ENCODE measurements at regions not wholly inside any gene's neighbourhood (a gene's known extent, or its start where the extent isn't known, plus 50 kb on each side); places are given as distances from the start of the nearest gene placed in this dataset.

DNA sequence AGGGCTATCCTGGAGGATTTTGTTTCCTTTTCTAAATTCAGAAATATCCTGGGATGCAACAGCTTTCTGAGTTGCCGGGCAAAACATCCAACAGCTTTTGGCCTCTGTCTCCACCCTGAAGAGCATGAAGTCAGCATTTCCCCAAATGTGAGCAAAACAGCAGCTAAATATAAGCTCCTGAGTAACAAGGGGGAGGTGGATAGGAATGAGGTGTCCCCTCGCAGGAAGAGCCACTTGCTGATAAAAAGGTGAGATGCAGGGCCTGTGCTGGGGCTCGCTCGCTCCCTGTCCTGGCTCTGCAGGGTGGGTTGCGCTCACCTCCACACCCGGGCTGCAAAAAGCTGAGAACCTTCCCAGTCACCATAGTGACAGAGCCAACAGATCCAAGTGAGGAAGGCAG, 264.3 kb downstream of the ZEB1 start:
- no peak for DNase-seq (ENCODE audit: low spot score)

DNA sequence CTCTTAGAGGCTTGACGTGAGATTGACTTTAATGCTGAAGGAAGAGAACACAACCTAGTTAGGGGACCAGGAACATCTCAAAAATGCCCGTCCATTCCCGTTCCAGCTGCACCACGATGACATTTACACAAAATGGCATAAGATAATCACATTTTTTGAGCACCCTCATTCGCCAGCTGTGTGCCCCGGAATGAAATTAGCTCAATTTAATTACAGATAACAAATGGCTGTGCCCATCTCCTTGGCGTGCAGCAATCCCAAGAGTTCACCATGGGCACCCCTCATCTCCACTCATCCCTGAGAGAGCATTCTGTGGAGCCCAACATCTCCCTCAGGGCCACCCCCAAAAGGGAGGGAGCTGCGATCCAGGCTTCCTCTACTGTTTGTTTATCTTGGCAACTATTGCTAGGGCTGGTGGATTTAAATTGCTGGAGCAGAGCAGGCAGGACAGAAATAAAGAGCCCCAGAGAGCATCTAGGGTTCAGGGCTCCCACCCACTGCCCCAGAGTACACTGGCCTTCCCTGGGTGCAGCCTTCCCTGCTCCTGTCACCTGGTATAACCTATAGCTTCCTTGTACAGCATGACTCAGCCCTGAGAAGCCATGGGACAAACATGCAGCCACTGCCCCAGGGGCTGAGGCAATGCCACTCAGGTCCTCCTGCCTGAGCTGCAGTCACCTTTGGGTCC, 263.5 kb downstream of the ZEB1 start:
- peak; percentile 54 for DNase-seq (ENCODE audit: low spot score)

DNA sequence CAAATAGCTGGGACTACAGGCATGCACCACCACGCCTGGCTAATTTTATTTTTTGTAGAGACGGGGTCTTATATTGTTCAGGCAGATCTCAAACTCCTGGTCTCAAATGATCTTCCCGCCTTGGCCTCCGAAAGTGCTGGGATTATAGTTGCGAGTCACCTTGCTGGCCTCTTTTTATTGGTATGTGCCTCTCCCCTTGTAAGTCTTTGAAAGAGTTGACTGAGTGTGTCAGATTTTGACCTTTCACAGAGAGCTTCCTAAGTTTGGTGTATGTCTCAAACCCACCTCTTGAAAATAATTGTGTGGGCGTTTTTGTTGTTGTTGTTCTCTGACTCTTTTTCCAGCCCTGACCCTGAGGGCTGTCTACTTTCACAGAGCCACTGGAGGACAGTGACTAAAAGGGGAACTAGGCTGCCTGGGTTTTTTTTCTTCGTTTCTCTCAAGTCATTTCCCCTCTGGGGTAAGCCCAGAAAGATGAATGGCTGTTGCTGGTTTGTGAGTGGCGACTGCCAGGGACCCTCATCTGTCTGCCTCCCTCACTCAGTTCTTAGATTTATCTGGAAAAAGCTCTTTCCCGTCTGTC, 262.8 kb downstream of the ZEB1 start:
- no peak for DNase-seq (ENCODE audit: low spot score)

DNA sequence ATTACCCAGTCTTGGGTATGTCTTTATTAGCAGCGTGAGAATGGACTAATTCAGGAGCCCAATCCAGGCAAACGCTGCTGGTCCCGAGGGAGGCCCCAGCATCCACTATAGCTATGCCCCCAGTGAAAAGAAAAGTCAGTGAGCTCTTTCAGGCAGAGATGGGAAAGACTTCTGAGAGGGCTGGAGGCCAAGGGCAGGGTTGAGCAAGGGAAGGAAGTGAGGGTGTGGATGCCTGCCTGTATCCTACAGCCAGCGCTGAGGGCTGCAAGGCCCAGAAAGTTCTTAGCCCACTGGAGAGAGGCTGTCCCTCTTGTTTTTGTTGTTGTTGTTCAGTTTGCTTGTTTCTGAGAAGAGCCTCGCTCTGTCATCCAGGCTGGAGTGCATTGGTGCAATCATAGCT, 261.6 kb downstream of the ZEB1 start:
- no peak for DNase-seq (ENCODE audit: low spot score)
